ENCODE measurements at regions not wholly inside any gene's neighbourhood (a gene's known extent, or its start where the extent isn't known, plus 50 kb on each side); places are given as distances from the start of the nearest gene placed in this dataset.
"Not testable (repeated sequence)": the region's sequence is repeated elsewhere in the genome, so short reads cannot be mapped to it uniquely, and the experiment has no call there.

DNA sequence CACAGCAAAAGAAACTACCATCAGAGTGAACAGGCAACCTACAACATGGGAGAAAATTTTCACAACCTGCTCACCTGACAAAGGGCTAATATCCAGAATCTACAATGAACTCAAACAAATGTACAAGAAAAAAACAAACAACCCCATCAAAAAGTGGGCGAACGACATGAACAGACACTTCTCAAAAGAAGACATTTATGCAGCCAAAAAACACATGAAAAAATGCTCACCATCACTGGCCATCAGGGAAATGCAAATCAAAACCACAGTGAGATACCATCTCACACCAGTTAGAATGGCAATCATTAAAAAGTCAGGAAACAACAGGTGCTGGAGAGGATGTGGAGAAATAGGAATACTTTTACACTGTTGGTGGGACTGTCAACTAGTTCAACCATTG lies 207.8 kb downstream of the USP6NL start:
- not testable (repeated sequence) for DNase-seq (ENCODE audit: low read depth); H3K4me3 ChIP-seq (ENCODE audit: low read depth, low read length)

DNA sequence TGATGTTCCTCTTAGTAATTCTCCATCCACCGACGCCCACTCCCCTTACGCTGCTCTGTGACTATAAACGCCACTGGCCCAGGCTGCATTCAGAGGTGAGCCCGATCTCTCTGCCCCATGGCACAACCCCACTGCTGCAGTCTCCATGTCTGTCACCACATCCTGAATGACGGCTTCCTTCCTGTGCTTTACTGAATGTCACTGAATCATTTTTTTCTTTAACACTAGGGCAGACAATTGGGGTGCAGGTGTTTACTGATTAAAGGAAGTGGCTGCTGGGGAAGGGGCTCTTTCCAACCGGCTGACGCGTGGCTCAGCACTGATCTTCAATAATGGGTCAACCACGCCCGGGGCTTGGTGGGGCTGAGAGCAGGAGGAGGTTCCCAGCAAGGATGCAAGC lies 208.3 kb downstream of the USP6NL start:
- TF ChIP-seq, protein P1, sequence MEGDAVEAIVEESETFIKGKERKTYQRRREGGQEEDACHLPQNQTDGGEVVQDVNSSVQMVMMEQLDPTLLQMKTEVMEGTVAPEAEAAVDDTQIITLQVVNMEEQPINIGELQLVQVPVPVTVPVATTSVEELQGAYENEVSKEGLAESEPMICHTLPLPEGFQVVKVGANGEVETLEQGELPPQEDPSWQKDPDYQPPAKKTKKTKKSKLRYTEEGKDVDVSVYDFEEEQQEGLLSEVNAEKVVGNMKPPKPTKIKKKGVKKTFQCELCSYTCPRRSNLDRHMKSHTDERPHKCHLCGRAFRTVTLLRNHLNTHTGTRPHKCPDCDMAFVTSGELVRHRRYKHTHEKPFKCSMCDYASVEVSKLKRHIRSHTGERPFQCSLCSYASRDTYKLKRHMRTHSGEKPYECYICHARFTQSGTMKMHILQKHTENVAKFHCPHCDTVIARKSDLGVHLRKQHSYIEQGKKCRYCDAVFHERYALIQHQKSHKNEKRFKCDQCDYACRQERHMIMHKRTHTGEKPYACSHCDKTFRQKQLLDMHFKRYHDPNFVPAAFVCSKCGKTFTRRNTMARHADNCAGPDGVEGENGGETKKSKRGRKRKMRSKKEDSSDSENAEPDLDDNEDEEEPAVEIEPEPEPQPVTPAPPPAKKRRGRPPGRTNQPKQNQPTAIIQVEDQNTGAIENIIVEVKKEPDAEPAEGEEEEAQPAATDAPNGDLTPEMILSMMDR (IDR thresholded peaks at IDR 0.05; ENCODE audit: insufficient read depth, low read length): no peak
- DNase-seq (ENCODE audit: low read depth): no peak
- H3K4me3 ChIP-seq (ENCODE audit: low read depth, low read length): no peak overlapping the region

DNA sequence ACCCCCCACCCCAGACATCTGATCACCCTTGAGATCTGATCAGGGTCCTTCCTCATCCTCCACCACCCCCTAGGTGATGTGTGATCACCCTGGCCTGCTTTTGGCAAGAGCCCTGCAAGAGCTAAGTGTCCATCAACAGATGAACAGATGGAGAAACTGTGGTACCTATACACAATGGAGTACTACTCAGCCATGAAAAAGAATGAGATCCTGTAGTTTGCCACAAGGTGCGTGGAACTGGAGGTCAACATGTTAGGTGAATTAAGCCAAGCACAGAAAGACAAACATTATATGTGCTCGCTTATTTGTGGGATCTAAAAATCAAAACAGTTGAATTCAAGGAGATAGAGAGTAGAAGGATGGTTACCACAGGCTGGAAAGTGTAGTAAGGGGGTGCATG lies 209.1 kb downstream of the USP6NL start:
- H3K4me3 ChIP-seq (ENCODE audit: low read depth, low read length): no peak overlapping the region
- TF ChIP-seq, protein P1 (IDR thresholded peaks at IDR 0.05; ENCODE audit: insufficient read depth, low read length): no peak
- DNase-seq (ENCODE audit: low read depth): no peak

DNA sequence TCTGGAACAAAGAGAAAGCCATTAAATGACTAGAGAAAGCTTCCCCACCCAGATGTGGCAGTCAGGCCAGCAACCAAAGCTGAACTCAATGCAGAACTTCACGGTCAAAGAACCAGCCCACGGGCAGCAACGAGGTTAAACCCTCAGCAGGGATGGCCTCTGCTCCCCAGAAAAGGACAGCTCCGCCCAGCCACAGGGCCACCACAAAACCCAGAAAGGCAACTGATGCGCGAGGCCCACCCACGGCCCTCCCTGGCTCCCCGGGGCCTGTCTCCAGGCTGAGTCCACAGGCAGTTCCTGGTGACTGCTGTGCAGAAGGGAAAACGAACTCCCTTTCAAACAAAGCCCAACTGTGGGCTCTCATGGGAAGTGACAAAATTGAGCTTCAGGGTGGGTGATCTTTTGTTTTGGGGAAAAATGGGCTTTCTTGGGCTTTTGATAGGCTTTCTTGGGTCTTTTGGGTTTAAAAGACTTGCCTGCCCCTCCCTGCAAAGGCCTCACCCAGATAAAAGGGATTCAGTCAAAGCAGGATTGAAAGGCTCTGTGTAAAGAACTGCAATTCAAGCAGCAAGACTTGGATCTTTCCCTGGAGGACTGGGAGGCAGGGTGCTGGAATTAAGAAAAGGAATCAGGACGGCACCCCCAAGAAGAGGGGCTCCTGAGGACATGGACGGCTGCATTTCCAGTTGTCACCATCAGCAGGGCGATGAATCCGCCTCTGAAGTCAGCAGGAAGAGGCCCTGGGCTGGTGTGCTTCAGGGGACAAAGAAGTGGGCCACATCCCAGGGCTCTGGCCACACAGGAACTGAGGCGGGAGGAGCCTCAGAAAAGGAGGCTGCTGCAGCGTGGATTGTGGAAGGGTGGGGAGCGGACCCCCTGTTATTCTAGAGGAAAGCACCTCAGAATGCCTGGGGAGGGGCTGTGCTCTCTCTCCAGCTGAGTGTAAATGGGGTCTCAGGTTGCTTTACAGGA lies 209.9 kb downstream of the USP6NL start:
- DNase-seq (ENCODE audit: low read depth): no peak
- no peak overlapping the region for H3K4me3 ChIP-seq (ENCODE audit: low read depth, low read length)
- TF ChIP-seq, protein P1 (IDR thresholded peaks at IDR 0.05; ENCODE audit: insufficient read depth, low read length): no peak

- peak; percentile 41 for DNase-seq (ENCODE audit: low read depth)
- H3K4me3 ChIP-seq (ENCODE audit: low read depth, low read length): no peak overlapping the region
- TF ChIP-seq, protein P1 (IDR thresholded peaks at IDR 0.05; ENCODE audit: insufficient read depth, low read length): no peak
Measured at GRCh38 chr10:11397980-11398580, 213.4 kb downstream of the USP6NL start.

- no peak for DNase-seq (ENCODE audit: low read depth)
- H3K4me3 ChIP-seq (ENCODE audit: low read depth, low read length): no peak overlapping the region
- TF ChIP-seq, protein P1 (IDR thresholded peaks at IDR 0.05; ENCODE audit: insufficient read depth, low read length): no peak
Measured at GRCh38 chr10:11397077-11397965, 214.1 kb downstream of the USP6NL start.

All from fibroblast of the aortic adventitia (primary cell).